NB4 (cell line): ENCODE measurements at regions not wholly inside any gene's neighbourhood (a gene's known extent, or its start where the extent isn't known, plus 50 kb on each side); places are given as distances from the start of the nearest gene placed in this dataset.

Experiments used
- TF ChIP-seq, protein P1 (sequence below): IDR thresholded peaks from one replicate; pipeline ENCODE4 v1.5.1; 2012; ENCODE audit warnings: low read depth, low read length
- TF ChIP-seq, protein P2 (sequence below): IDR thresholded peaks from 2 replicates; pipeline ENCODE4 v1.6.1; 2011; ENCODE audit warnings: low read depth, low read length

GRCh38 chr2:216578325-216578724, 54.9 kb upstream of the IGFBP2 start:
- TF ChIP-seq, protein P1, sequence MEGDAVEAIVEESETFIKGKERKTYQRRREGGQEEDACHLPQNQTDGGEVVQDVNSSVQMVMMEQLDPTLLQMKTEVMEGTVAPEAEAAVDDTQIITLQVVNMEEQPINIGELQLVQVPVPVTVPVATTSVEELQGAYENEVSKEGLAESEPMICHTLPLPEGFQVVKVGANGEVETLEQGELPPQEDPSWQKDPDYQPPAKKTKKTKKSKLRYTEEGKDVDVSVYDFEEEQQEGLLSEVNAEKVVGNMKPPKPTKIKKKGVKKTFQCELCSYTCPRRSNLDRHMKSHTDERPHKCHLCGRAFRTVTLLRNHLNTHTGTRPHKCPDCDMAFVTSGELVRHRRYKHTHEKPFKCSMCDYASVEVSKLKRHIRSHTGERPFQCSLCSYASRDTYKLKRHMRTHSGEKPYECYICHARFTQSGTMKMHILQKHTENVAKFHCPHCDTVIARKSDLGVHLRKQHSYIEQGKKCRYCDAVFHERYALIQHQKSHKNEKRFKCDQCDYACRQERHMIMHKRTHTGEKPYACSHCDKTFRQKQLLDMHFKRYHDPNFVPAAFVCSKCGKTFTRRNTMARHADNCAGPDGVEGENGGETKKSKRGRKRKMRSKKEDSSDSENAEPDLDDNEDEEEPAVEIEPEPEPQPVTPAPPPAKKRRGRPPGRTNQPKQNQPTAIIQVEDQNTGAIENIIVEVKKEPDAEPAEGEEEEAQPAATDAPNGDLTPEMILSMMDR: no peak
- TF ChIP-seq, protein P2, sequence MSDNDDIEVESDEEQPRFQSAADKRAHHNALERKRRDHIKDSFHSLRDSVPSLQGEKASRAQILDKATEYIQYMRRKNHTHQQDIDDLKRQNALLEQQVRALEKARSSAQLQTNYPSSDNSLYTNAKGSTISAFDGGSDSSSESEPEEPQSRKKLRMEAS: no peak
